ENCODE measurements at regions not wholly inside any gene's neighbourhood (a gene's known extent, or its start where the extent isn't known, plus 50 kb on each side); places are given as distances from the start of the nearest gene placed in this dataset.

- TF ChIP-seq CTCF (IDR thresholded peaks at IDR 0.05; ENCODE audit: insufficient read depth, low read length, poor library complexity, severe bottlenecking) (no peak), EZH2phosphoT487 (conservative IDR thresholded peaks at IDR 0.05; ENCODE audit: low read length) (no peak)
Observed at GRCh38 chr1:218985424-218985984, 188.2 kb upstream of the LYPLAL1 start.
